Transverse colon (tissue), 3 donors: ENCODE measurements at regions not wholly inside any gene's neighbourhood (a gene's known extent, or its start where the extent isn't known, plus 50 kb on each side); places are given as distances from the start of the nearest gene placed in this dataset.

Experiments
- POLR2A ChIP-seq: fragments of 450-650 bp; IDR thresholded peaks from one replicate; pipeline ENCODE4 v1.6.1; 2016; ENCODE audit warnings: antibody characterized with exemption, mild to moderate bottlenecking, moderate library complexity
- TF ChIP-seq, protein P1 (sequence below), 5 experiments: fragments of 200-600 bp in 3 of 5; fragments of 450-650 bp in 2 of 5; sonication (generic) in 3 of 5; IDR thresholded peaks; 1 replicate in 2 of 5; 2 replicates in 3 of 5; pipeline ENCODE4 v1.5.1; 2016 to 2017; ENCODE audit warnings: antibody characterized with exemption in 5 of 5, inconsistent platforms in 3 of 5, mild to moderate bottlenecking in 2 of 5, moderate library complexity in 1 of 5

DNA sequence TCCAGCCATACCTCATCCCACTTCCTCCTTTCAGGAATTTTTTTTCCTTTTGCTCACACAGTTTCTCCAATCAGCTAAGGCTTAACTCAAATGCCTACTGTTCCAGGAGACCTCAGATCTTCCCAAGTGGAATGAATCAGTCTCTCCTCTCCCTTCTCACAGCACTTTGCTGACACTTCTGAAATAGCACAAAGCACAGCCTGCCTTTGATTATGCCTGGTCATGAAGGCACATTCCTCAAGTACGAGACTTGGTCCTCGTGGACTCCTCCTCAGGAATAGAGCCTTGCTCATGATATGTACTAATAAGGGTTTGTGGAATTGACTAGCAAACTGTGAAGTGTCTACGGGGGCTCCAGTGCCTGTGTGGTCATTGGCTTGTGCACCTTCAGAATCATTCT is 176.7 kb upstream of the TENM4 start:
- TF ChIP-seq POLR2A, result no peak
- TF ChIP-seq, protein P1, sequence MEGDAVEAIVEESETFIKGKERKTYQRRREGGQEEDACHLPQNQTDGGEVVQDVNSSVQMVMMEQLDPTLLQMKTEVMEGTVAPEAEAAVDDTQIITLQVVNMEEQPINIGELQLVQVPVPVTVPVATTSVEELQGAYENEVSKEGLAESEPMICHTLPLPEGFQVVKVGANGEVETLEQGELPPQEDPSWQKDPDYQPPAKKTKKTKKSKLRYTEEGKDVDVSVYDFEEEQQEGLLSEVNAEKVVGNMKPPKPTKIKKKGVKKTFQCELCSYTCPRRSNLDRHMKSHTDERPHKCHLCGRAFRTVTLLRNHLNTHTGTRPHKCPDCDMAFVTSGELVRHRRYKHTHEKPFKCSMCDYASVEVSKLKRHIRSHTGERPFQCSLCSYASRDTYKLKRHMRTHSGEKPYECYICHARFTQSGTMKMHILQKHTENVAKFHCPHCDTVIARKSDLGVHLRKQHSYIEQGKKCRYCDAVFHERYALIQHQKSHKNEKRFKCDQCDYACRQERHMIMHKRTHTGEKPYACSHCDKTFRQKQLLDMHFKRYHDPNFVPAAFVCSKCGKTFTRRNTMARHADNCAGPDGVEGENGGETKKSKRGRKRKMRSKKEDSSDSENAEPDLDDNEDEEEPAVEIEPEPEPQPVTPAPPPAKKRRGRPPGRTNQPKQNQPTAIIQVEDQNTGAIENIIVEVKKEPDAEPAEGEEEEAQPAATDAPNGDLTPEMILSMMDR (IDR thresholded peaks at IDR 0.05), result no peak
